CD4-positive, alpha-beta T cell treated with Interleukin-4 for 1 hour (primary cell): ENCODE measurements at regions not wholly inside any gene's neighbourhood (a gene's known extent, or its start where the extent isn't known, plus 50 kb on each side); places are given as distances from the start of the nearest gene placed in this dataset.

Source experiments
- DNase-seq, 2 donors: peaks; one replicate each; pipeline ENCODE4 v3.0.0-alpha.2; 2020 to 2022

GRCh38 chr18:34600874-34601656 is 109.0 kb upstream of the DTNA start:
- DNase-seq = no peak

DNA sequence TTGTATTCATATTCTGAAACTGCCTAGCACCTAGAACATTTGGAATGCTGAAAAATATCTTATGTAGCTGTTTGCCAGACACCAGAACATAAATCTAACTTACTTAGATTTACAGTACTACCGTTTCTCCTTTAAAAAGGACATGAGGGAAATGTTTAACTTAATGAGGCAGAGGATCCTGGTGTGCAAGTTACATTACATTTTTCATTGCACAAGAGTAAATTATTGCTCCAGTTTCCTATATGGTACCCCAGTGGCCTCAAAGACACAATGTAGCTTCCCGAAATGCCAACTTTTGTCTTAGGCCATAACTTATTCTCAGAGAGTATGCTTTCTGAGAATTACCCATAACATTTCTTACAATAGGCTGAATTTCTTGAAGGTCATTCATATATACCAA is 105.5 kb upstream of the DTNA start:
- no peak for DNase-seq

- DNase-seq = no peak
Measured at GRCh38 chr18:34606851-34607250, 103.2 kb upstream of the DTNA start.

GRCh38 chr18:34608064-34608463 is 102.0 kb upstream of the DTNA start:
- no peak for DNase-seq

DNA sequence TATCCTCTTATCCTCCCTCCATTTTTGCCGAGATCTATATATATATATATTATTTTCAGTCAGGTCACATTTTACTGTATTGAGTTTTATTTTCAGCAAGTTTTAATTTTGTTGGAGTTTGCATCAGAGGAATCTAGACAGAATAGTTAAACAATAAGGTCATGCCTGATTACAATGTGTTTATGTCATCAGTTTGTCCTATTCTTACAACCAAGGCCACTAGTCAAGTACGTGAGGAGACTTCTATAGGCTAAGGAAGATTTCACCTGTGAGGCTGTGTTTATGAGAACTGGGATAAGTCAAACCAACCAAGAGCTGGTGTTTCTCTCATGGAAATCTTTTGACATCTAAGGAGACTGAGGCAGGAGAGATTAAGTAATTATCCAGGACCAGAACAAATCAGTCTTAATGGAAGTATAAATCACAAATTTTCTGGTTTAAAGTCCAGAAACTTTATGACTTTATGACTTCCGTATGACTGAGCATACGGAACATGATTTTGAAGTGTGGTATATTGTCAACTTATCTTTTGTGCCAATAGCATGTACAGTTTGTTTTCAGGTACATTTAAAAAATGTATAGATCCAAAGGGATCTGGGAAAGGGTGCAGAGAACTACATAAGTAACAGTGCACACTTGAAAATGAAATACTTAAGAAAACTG is 100.0 kb upstream of the DTNA start:
- DNase-seq = no peak

DNA sequence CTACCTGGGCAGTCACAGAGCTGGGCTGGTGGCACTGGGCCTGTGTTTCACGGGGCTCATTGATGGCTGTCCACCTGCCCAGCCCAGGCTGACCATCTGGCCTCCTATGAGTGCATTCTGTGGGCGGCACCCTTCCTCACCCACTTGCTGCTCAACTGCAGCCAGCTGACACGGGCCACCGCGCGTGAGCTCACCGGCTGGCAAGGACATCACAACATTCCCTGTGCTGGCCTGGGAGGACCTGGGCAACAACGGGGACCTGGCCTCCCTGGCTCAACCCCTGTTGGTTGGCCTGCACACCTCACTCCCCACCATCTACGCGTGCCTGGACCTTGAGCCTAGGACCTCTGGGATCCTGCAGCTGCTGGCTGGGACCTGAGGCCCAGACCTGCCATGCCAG is 98.2 kb upstream of the DTNA start:
- DNase-seq = no peak

DNA sequence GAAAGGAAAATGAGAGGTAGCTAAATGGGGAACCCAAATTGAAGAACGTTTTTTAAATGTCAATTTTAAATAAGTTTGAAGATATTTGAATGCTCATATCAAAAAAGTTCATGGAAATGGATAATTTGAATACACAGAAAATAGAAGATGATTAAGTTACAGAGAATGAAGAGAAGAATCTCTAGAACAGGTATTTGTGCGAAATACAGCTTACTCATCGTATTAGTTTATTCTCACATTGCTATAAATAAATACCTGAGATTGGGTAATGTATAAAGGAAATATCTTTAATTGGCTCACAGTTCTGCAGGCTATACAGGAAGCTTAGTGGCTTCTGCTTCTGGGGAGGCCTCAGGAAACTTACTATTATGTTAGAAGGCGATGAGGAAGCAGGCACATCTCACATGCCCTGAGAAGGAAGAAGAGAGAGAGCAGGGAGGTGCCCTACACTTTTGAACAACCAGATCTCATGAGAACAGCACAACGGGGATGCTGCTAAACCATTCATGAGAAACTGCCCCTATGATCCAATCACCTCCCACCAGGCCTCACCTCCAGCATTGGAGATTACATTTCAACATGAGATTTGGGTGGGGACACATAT is 89.7 kb upstream of the DTNA start:
- DNase-seq = no peak

- DNase-seq = no peak
Measured at GRCh38 chr18:34623557-34623956, 86.5 kb upstream of the DTNA start.

DNA sequence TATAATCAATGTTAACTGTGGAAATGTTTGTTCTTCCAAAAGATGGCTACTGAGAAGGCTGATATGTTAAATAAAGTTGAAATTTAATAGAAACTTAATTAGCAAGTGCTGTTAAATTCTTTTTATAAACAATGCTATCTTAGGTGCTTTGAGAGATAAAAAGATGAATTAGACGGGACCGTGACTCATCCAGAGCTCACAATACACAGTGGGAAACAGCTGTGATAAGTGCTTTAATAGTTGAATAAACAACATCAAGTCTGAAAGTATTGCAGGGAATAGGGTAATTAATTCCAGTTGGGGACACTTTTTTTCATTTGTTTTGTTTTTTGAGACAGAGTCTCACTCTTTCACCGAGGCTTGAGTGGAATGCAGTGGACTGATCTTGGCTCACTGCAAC is 85.5 kb upstream of the DTNA start:
- no peak for DNase-seq

DNA sequence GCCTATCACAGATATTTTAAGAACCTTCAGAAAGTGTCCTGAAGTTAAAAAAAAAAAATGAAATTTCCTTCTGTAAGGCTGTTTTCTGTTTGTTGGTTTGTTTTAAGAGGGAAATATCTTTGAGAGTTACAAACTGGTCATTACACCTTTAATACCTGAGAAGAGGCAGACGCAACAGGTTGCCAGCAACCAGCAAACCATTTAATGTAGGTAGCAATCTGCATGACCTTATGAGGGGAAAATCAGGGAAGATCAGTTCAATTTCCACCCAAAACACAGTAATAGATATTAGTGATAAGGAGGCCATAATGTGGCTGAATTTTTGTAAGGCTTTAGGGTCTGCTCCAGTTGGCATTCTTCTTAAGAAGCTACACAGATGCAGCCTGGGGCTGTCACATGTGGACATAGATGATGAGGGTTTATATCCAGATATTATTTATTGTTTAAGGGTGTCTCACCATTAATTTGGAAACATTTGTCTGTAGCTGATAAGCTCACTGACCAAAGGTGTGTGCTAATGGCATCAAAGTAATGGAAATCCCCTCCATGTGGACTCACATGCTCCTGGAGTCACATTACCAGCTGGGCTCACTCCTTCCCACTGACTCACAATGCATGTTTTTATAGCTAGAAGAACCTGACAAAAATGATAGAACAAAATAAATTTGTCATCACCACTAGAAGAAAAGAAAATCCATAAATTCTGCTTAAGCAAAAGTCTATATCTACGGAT is 83.5 kb upstream of the DTNA start:
- DNase-seq = no peak

DNA sequence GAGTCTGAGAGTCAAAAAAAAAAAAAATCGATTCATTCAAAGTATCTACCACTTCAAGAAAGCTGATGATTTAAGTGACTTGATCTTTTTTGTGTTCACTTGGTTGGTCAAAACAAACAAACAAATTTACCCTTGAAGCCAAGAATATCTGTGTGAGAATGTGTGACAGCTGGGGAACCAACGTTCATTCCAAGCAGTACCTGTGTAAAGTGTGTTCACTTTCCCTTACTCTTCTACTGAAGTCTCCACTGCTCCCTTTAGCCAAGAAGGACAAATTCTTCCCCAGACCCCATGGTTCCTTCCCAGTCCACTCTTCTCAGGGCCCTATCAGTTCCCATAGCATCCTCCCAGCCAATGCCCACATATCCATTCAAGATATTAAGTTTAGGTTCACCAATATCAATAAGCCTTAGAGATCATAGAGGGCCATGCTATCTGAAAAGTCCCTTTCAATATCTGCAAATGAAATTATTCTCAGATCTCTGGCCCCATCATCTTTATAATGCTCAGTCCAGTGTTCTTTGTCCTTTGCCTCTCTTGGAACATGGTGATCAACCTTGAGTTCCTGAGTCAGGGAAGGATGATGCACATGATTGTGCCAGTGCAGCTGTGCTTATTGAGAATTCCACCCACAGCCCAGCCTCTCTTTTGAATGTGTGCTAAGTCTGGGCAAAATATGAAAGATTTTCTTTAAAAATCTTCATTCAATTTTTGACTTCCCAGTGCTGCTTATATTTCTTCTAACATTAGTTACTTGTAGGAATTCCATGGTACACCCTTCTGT is 82.8 kb upstream of the DTNA start:
- DNase-seq = no peak

DNA sequence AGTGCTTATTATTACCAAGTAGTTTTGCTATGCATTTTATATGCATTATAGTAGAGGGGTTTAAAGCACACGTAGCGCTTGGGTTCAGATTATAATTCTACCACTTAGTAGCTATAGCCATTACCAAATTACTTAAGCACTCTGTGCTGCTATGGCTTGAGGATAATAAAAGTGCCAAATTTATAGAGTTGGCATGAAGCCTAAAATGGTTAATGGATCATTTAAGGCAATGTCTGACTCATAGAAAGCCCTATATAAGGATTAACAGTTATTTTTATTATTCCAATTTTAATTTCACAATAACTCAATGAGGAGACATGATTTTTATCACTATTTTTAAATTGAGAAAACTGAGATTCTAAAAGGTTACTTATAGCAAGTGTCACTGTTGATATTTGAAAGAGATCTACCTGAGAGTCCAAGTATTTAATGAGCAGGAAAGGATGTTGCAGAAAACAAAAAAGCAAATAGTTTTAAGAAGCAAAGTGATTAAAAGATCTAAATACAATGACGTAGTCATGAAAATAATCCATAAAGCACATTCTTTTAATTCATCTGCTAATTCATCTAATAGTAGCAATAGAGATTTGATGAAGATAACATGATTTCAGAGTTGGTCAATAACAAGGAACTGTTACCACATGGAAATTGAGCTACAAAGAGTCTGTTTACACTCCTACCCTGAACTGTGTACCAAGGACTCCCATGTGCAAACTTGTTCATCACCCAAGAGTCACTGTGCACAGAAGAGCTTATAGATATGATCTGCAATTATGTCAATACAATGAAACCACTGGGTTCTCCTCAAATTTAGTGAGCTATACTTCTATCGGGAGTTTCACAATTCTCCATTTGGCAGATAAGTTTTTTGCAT is 78.8 kb upstream of the DTNA start:
- DNase-seq = no peak

DNA sequence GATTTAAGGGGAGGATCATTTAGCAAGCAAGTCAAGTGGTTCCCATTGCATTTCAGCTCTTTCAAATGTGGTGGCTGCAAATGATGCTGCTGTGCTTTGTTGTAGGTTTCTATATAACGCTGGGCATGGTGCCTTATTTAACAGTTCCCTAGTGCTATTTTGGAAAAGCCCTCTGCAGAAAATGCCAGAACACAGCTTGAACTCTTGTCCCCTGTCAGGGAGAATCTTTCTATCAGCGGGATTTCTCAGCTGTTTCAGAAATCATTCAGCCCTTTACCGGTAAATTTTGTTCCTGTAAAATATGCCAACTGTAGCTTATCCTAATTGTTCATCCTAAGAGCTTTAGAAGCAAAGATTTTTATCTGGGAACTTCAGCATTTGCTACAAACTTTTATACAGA is 77.8 kb upstream of the DTNA start:
- no peak for DNase-seq

- DNase-seq = no peak
Measured at GRCh38 chr18:34633368-34633767, 76.7 kb upstream of the DTNA start.

DNA sequence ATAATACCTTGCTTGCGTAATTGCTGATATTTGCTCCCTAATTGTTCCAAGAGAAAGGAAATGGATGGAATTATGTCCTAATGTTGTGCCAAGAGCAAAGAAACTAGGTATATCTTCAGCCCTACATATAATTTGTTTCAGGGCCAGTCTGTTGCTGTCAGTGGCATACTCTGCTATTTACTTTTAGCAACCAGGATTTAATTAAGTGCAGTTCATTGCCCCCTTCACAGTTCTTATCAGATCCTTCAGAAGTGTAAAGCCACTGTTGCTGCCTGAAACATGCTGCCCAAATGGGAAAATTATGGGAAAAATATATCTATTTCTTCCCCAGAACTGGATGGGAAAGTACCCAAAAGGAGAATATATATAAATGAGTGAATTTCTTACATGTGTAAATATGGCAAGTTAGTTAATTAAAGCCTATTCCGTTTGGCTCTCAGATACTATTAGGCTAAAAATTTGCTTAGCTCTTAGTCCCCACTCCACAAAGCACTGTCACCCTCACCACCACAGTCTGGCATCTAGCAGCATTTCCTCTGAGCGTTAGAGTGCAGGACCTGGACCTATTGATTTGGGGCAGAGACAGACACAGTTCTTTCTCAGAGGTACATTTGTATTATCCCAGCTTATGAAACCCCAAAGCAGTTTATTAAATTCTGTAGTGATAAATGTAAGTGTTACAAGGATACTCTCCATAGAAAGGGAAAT is 72.8 kb upstream of the DTNA start:
- DNase-seq = no peak

DNA sequence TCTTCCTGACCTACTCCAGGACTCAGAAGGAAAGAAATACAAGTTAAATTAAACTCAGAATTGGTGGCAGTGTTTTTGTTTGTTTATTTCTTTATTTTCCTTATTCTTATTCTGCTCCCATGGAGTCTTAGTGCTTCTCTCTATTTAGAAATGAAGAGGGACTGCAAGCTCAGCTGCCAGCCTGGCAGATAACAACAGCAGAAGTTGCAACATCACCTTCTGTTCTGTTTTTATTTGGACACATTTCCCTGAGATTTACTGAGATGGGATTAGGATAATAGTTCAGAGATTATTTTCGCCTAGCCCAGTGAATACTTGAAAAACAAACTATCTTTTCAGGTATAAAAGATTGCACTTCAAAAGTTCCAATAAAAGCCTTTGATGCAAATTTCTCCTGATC is 70.4 kb upstream of the DTNA start:
- no peak for DNase-seq

- DNase-seq = no peak
Measured at GRCh38 chr18:34640276-34640675, 69.8 kb upstream of the DTNA start.

DNA sequence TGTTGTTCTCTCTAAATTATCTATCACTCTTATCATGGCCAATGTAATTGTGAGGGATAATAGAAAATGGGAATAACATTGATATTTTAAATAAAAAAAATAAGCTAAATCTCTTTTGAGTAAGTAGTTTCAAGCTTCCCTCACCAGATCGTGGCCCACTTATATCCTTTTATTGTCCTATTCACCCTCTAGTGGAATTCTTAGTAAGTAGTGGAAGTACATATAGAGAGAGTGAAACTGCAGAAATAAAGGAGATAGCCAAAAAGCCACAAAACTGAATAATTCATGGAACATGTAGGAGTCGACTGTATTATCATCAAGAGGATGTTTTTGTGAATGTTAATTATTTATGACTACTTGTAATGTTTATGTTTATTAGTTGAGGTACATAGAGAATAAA is 66.1 kb upstream of the DTNA start:
- no peak for DNase-seq

GRCh38 chr18:34647251-34647650 is 62.8 kb upstream of the DTNA start:
- DNase-seq = no peak

DNA sequence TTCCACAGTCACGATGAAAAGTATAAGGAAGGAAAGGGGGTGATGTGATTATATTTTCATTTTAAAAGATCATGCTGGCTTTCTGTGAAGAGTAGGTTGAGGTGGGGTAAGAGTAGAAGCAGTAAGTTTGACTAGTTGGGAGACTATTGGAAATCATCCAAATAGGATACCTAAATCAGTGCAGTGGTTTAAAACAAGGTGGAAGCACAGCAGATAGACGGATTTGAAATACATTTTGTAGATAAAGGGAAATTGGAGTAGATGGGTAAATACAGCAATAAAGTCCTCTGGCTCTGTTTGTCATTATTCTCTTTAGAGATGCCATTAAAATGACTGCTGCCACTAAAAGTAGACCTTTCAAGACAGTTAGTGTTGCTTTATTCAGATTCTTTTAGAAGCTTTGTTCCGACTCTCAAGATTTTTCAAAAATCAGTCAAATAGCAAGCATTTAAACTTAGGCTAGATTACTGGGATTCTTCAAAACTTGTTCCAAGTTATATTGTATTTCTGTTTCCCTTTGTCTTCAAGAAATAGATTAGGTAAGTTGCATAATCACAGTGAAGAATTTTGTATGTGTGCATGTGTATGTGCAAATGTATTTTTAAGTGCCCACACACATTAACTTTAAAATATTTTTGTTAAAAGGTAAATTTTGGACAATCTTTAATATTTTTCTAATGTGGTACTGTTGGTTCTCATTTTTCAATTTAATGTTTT is 61.7 kb upstream of the DTNA start:
- no peak for DNase-seq
